HG02678 (cell line): ENCODE measurements at regions not wholly inside any gene's neighbourhood (a gene's known extent, or its start where the extent isn't known, plus 50 kb on each side); places are given as distances from the start of the nearest gene placed in this dataset.
"Not testable (repeated sequence)": the region's sequence is repeated elsewhere in the genome, so short reads cannot be mapped to it uniquely, and the experiment has no call there.

Experiments
- ATAC-seq: cut with Tn5 transposase; IDR thresholded peaks from one replicate; pipeline ENCODE4 v1.9.1; 2021; ENCODE audit warnings: mild to moderate bottlenecking, moderate library complexity; ENCODE audit not compliant: unreplicated experiment

DNA sequence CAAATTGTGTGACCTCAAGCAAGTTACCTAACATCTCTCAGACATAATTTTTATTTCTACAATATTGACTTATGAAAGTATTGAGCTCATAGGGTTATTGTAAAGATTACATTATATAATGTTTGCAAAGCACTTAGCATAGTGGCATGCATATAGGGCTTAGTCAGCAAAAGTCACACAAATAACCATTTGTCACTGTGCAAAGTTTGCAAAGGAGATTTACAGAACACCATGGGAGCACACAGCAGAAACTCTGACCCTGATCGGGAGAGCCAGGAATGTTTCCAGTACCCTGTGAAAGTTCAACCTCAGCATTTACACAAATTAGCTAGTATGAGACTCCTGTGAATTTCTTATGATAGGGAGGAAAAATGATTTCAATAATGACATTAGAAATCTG is 804.6 kb upstream of the RAG2 start:
- ATAC-seq = no peak

DNA sequence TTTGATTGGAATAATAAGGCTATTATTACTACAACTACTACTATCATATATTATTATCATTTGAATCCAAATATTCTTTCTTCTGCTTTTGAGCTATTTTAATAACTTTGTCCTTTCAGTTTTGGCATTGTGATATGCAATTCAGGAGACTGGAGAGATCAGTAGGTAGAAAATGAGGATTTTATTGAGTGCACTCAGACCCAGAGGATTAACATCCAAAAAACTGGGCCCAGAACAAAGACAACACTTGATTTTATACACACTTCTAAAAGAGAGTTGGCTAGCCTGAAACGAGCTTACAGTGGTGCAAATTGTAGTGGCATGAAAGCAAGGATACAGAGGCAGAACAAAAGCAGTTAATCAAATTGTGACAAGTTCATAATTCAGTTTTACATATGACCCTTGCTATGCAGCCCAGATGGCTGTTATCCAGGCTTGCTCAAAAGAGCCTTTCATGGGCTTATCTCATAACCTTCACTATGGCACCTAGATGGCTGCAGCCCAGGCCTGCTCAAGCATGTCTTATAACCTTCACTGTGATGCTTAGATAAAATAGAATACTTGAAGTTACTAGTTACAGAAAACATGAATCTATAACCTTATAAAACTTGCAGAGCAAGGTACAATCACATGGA is 796.3 kb upstream of the RAG2 start:
- no peak for ATAC-seq

DNA sequence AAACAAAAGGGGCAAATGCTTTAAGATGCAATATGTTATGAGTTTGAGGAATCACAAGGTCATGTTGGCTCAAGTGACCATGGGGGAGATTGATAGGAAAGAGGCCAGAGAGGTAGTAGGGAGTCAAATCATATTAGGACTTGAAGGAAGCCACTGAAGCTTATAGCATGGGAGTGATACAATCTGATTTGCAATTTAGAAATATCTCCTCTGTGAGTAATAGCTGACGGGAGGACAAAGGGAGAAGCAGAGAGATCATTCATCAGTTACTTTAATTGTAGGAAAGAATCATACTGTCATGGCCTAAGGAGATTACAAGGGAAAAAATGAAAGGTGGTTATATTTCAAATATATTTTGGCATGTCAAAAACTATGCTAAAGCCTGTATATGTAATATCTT is 793.6 kb upstream of the RAG2 start:
- no peak for ATAC-seq

DNA sequence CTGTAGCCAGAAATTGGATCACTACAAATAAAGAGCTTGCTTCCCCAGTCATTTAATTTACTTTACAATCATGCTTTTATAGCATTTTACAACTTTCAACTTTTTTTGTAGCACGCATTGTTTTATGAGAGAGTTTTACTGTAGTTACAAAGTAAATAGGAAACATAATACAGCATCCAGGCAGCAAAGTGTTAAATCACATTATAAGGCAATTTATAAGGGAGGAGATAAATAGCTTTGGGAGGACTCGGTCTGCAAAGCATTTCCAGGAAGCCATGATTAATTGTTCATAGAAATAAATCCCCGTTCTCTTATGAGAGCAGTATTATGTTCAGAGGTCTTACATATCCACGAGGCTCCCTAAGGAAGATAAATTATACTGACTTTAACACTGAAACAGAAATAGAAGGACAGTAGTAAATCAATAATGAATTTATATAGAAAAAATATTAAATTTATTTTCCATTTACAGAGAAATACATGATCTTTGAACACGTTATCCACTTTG is 792.6 kb upstream of the RAG2 start:
- ATAC-seq = no peak

DNA sequence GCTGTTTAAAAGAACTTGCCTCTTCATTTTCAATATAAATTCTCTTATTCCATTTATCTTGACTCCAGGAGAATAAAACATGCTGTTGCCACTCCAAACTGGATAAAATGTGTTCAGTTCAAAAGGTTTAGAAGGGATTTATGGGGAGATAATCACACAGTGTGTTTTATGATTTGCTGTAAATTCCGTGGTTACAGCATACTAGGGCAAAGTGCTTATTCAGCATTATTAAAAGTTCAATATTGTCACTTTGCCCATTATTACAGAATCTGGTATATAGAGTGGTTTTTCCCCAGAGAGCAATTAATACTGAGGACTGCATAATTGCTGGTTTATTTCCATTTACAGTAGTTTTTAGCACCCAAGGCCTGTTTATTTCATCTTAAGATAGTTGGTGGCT is 780.9 kb upstream of the RAG2 start:
- no peak for ATAC-seq

DNA sequence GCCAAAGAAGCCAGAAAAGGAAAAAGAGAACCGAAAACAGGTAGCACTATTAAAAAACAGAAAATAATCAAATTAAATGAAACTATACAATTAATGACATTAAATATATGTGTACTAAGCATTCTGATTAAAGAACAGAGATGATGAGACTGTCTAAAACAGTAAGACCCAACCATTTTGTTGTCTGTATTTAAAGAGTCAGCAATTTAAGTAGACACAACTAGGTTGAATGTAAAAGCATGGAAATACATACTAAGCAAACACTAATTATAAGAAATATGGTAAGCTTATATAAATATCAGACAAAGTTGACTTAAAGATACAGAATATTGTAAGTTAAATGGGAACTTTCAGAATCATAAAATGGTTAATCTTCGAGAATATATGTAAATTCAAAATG is 774.6 kb upstream of the RAG2 start:
- no peak for ATAC-seq

DNA sequence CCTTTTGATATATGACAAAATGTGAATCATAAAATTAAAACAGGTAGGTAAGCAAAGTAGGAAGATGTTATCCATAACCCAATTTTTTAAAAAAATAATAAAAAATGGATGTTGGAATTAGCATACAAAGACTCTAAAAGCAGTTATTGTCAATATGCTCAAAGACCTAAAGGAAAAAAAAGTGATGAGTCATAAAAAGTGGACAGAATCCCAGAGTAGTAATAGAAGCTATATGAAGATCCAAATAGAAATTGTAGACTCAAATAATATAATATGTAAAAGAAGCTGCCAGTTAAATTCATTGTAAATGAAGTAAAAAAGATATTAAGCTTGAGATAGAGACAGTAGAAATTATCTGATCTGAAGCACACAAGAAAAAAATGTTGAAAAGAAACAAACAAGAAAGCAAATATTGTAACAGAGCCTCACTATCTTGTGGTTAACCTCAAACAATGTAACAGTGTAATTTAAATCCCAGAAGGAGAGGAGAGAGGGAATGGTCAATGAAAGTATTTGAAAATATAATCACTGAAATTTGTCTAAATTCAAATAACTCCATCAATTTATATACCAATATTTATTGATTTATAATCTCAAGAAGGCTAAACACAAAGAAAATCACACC is 773.4 kb upstream of the RAG2 start:
- ATAC-seq = no peak

DNA sequence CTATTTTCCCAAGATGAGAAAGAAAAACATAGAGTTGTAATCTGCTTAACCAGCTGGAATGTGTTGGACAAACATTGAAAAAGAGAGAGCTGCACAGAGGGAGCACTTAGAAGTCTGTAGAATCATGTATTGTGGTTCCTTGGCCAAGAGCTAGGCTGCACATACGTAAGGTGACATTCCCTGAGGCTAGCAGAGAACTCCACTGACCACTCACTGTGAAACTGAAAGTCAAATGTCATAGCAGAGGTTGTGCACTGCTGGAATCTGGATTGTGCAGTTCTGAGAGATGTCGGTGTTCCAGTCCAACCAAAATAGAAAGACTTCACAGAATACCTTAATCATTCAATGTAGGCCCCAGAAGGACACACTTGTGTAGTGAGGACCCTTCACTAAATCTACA is 772.8 kb upstream of the RAG2 start:
- no peak for ATAC-seq

DNA sequence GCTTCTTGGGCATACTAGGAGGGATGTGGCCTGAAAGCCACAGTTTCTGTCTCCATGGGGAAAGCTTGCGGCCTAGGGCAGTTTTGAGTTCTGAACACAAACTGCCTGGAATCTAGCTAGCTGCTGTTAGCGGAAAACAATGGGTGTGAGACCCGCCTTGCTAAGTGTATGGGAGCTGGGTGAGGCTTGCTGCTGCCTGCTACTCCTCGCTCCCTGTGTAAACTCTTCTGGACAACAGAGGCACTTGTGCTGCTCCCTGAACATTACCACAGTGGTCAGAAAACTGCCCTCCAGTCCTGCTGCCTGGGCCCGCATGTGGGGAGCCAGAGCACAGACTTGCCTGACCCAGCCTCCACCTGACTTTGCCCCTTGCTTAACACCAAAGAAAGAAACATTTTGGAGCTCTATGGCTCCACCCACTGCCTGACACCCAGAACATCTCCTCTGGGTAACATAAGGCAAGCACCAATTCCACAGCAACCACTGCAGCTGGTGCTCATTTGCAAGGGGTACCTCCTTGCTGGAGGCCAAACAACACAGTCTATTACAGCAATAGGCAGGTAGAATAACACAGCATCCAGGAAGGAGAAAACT is 766.3 kb upstream of the RAG2 start:
- ATAC-seq = no peak

DNA sequence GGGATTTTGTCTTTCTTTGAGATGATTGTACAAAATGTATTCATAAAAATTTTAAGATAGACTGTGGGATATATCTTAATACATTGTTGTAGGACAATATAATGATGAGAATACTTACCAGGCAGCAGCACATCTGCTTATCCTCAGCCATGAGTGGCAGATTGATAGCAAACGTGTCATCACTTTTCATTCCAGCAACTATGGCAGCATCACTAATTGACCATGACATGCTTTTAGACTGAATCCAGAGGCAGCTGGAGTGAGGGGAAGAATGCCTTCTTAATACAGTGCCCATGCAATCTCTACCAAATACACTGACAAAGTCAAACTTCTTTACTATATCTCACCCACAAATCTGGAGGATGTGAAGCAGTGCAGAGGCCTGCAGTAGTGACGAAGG is 755.2 kb upstream of the RAG2 start:
- ATAC-seq = no peak

DNA sequence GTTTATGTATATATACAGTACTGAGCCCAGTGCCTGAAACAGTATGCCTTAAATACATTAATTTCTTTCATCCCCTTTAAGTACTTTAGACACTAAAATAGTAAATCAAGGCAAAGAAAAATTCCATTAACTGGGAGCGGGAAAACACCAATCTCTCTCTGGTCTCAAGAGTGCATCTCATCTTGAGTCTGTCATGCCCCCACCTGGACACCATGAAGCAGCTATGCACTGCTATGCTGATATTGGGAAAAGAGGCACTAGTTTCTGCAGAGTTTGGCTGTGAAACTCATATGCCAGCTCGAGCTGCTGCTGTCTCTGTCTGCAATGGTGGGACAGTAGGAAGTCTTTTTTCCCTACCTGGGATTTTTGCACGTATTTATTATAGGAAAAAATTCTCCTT is 754.4 kb upstream of the RAG2 start:
- no peak for ATAC-seq

DNA sequence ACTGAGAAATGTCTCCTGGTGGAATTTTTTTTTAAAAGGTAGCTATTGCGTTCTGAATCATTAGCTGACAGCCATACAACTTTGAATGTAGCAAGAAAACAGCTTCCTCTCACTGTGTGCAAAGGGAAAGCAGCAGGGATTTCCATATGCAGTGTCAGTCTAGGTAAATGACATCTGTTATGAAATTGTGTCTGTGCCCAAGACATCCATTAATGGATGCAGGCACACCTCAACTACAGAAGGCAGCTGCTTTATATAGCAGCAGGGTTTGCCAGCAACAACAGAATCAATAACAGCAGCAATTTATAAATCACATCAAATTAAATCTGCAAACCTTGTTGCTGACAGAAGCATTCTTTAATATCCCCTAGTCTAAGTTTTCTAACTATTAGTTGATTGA is 745.3 kb upstream of the RAG2 start:
- no peak for ATAC-seq

DNA sequence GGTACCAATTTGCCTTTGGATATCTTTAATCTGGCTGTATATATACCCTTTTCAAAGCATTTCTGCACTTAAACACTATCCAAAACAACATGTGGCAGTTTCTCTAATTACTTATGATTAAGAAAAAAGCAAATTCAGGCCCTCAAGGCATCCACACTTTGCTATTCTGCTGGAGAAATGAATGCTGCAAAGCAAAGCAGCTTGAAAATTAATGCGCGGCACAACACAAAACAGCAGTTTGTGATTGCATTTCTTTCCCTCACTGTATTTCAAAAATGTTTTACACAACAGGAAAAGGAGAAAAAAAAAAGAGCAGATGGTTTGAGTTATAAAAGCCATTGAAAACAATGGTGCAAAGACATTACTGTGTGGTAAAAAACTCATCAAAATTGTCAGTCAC is 738.4 kb upstream of the RAG2 start:
- ATAC-seq = no peak

DNA sequence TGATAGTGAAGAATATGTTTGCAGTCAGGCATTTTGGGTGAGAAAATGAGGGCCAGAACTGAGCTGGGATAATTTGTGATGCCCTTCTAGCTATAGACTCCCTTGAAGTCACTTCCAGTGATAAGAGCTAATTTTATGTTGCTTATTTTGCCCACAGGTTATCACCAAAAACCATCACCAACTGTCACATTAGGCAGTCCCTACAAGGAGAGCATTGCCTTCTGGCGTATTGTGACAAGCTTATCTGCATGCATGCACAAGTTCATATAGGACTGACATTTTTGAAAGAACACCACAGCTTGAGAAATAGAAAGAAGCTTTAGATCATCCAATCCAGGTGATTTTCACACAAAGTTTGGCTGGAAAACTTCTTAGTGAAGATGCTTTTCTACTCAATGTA is 735.3 kb upstream of the RAG2 start:
- ATAC-seq = no peak

DNA sequence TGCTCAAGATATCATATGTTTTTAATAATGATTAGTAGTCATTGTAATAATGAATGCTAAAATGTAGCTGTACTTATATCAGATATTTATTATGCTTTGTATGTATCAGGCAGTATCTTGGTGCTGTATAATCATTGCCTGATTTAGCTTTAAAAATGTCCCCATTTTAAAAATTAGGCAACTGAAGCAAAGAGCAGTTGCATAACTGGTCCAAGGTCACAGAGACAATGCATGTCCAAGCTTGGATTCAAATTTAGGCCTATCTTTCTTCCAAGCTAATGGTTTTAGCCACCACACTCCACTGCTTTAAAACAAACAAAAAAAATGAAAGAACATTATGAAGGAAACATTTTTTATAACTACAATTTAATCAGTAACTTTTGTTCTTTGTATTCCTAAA is 725.8 kb upstream of the RAG2 start:
- no peak for ATAC-seq

DNA sequence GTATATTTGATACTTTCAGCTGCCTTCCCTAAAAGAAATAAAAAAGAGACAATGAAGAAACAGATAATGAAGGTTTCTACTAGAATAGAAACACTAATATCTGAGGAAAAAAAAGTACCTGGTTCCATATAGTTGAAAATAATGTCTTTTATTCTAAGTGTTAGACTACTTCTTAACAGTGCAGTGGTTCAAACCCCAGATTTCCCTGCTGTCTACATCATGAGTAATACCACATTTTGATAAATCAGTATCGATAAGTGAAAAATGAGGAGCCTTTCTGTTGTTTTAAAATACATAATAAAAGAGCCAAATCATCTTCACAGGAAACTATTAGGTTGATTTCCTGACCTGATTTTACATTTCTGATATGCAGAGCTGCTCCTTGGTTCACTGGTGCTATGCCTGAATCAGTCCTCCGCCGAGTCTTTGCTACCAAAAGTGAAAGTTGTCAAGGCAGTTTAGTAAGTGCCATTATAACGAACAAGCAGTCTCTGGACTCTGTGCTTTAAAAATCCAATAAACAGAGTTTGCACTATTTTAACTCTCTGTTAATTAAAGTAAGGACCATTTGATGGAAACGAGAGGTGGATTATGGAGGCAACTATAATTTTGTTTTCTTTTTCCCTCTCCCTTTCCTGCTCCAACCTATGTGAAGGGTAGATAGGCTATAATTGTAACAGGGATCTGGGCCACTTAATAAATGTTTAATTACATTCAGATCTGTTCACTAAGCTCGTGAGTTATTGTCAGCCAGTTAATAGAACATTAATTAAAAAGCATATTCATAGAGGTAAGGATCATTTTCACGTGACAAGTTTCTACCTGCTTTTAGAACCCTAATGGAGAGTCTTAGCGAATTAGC is 724.5 kb upstream of the RAG2 start:
- ATAC-seq = no peak

DNA sequence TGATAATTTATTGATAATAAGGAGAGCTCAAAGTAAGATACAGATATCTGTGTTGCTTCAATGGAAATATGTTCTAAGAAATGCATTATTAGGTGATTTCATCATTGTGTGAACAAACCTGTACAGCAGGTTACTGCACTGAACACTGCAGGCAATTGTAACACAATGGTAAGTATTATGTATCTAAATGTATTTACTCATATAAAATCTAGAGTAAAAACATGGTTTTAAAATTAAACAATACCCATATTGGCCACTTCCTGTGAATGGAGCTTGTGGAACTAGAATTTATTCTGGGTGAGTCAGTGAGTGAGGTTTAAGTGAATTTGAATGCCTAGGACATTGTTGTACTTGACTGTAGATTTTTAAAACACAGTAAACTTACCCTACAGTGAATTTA is 722.9 kb upstream of the RAG2 start:
- ATAC-seq = no peak

DNA sequence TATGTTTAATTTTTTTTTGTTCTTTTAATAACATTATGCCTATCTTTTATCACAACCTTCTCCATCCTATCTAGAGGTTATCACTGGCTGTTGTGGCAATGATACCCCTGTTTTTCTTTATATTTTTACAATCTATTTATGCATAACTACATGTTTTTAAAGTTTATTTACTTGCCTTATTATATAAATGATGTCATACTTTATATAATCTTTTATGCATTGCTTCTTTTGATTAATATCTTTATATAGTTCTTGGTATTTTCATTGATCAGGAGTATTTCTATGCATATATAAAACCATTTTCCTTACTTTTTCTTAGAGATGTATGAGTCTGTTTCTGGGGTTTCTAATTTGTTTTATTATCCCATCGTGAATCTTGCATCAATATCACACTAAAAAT is 719.8 kb upstream of the RAG2 start:
- ATAC-seq = no peak

DNA sequence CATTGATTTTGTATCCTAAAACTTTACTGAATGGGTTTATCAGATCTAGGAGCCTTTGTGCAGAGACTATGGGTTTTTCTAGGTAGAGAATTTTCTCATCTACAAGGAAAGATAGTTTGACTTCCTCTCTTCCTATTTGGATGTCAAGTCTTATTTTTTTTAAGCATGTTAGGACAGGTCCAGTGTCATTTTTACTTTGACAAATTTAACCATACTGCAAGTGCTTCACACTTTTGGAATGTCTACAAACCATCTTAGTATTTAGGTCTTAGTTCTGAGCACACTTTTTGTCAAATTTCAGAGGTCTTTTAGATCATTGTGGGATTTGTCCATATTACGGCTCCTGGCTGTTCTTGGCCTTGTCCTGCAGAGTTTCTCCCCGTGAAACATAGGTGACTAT is 715.2 kb upstream of the RAG2 start:
- ATAC-seq = no peak

DNA sequence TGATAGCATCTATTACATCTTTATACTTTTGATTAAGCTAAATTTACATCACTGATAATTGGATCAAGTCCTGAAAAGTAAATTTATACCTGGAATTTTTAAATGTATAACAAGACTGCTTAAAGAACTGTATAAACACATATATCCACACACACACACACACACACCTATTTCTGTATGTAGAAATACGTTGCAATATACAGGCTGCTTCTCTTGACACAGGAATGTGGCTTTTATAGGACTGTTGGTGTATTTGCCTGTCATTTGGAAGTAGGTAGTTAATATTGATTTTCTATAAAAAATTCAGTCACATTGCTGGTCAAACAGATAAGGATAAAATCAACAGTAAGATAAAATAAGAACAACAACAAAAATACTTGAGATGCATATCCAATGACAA is 708.5 kb upstream of the RAG2 start:
- no peak for ATAC-seq

DNA sequence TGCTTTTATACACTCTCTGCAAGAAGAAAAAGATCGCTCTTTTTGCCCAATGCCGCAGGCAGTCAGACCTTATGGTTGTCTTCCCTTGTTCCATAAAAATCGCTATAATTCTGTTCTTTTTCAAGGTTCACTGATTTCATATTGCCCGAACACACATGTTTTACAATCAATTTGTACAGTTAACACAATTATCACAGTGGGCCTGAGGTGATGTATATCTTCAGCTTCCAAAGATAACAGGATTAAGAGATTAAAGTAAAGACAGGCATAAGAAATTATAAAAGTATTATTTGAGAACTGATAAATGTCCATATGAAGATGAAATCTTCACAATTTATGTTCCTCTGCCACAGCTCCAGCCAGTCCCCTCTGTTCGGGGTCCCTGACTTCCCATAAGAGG is 703.4 kb upstream of the RAG2 start:
- not testable (repeated sequence) for ATAC-seq

DNA sequence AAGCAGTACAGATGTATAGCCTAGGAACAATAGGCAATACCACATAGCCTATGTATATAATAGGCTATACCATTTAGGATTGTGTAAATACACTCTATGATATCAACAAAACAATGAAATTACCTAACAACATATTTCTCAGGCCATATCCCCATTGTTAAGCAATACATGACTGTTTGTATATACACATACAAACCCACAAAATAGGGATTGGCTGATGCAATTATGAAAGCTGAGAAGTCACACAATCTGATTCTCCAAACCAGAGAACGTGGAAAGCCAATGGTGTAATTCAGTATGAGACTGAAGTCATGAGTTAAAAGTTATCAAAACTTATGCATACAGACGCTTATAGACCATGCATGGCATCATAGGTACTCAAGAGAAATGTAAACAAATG is 700.1 kb upstream of the RAG2 start:
- ATAC-seq = no peak
